ENCODE measurements at regions not wholly inside any gene's neighbourhood (a gene's known extent, or its start where the extent isn't known, plus 50 kb on each side); places are given as distances from the start of the nearest gene placed in this dataset.

GRCh38 chr18:76145521-76146376, 349.3 kb downstream of the ZNF516 start:
- TF ChIP-seq TAF1 (IDR thresholded peaks at IDR 0.05; ENCODE audit: low read depth) (no peak), CREB1 (IDR thresholded peaks at IDR 0.05; ENCODE audit: low read depth) (no peak), ZBTB7A (IDR thresholded peaks at IDR 0.05; ENCODE audit: low read depth) (no peak), TCF12 (IDR thresholded peaks at IDR 0.05; ENCODE audit: low read depth) (no peak), YY1 (IDR thresholded peaks at IDR 0.05; ENCODE audit: low read depth) (no peak), NFIC (IDR thresholded peaks at IDR 0.05) (no peak), EGR1 (IDR thresholded peaks at IDR 0.05) (no peak), FOXM1 (IDR thresholded peaks at IDR 0.05; ENCODE audit: borderline replicate concordance, low read depth) (no peak)

Measured in Ishikawa (cell line).